ENCODE measurements at regions not wholly inside any gene's neighbourhood (a gene's known extent, or its start where the extent isn't known, plus 50 kb on each side); places are given as distances from the start of the nearest gene placed in this dataset.

DNA sequence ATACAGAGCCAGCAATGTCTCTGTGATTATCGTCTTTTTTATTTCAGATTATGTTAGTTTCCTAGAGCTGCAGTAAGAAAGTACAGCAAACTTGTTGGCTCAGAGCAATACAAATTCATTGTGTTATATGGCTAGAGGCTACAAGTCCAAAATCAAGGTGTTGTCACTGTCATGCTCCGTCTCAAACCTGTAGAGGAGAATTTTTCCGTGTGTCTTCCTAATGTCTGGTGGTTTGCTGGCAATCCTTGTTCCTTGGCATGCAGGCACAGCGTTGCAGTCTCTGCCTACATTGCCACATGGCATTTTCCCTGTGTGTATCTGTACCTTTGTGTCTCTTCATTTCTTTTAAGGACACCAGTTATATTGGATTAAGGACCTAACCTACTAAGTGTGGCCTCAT lies 244.4 kb downstream of the LRRIQ3 start:
- intact Hi-C loops (cut with micrococcal nuclease): no loop called here

- intact Hi-C loops (cut with micrococcal nuclease): no loop called here
These were observed 244.8 kb downstream of the LRRIQ3 start for GRCh38 chr1:73953186-73953585.

DNA sequence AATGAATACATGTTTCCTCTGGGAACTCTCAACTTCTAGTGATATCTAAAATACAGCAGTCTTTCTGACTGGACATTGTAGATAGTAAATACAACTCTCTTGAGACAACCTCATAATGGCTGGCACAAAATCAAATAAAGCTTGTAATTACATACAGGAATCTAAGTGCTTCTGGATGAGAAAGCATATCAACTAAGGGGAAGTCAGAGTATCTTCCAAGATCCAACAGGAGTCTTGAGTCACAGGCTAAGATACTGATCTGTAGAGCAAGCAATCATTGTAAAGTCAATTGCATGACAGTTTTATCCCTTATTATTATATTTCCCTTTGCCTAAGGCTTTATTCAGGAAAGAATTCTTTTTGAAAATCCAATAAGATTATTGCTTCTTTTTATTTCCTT lies 249.9 kb downstream of the LRRIQ3 start:
- intact Hi-C loops (cut with micrococcal nuclease): no loop called here

DNA sequence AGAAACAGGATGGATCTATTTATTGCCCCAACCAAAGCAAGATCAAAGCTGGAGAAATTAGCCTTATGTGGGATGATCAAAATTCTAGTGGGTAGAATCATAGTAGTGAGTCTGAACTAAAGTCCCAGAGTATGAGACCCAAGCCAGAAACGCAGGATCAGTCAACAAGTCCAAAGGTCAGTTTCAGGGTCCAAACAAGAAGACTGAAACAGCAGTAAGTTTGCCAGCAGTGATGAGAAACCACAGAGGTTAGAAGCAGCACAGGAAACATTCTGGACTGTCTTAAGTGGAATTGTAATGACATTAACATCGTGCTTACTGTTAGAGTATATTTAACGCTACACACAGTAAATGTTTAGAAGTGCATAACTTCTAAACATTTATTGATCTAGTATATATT lies 251.0 kb downstream of the LRRIQ3 start:
- intact Hi-C loops (cut with micrococcal nuclease): no loop called here

- intact Hi-C loops (cut with micrococcal nuclease): no loop called here
These were observed 254.7 kb downstream of the LRRIQ3 start for GRCh38 chr1:73943270-73943669.

- intact Hi-C loops (cut with micrococcal nuclease): no loop called here
These were observed 267.7 kb downstream of the LRRIQ3 start for GRCh38 chr1:73930293-73930692.

DNA sequence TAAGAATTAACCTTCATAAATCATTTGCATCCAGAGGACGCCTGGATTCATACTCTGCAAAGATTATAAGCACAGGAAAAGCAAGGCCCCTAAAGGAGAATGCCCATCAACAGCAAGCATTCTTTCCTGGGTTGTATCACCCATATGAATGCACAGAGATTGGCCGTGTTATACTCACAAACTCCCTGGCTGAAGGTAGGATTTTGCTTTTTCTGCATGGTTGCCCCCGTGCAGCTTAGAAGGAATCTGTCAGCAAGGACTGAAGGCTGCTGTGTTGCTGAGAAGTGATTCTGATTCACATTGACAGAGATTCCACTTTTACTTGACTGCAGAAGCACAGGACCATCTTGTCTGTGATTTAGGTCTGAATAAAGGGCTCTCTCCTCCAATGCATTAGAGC lies 283.0 kb downstream of the LRRIQ3 start:
- intact Hi-C loops (cut with micrococcal nuclease): no loop called here

DNA sequence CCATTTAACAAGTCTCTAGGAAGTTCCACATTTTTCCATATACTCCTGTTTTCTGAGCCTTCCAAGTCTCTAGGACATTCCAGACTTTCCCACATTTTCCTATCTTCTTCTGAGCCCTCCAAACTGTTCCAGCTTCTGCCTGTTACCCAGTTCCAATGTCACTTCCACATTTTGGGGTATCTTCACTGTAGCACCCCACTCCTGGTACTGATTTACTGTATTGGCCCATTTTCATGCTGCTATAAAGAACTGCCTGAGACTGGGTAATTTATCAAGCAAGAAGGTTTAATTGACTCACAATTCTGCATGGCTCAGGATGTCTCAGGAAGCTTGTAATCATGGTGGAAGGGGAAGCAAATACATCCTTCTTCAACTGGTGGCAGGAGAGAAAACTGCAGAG lies 285.0 kb downstream of the LRRIQ3 start:
- intact Hi-C loops (cut with micrococcal nuclease): no loop called here

- intact Hi-C loops (cut with micrococcal nuclease): no loop called here
These were observed 286.1 kb downstream of the LRRIQ3 start for GRCh38 chr1:73911849-73912248.

GRCh38 chr1:73910466-73910865 lies 287.5 kb downstream of the LRRIQ3 start:
- intact Hi-C loops (cut with micrococcal nuclease): no loop called here

DNA sequence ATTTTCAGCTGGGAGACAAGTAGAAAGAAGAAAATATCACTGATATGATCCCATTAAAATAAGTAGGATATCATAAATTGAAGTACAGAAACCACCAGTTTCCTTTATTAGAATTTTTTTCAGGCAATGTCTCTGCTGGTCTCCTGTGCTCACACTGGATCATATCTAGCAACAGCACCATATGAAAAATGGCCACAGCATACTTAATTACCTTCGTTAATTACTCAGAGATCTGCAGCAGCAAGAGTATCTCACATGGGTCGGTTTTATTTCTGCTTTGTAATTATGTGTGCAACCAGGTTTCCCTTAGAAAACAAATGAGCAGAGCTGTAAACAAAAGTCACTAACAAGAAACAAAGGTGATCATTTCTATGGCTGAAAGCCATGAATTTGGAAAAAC lies 287.9 kb downstream of the LRRIQ3 start:
- intact Hi-C loops (cut with micrococcal nuclease): no loop called here

DNA sequence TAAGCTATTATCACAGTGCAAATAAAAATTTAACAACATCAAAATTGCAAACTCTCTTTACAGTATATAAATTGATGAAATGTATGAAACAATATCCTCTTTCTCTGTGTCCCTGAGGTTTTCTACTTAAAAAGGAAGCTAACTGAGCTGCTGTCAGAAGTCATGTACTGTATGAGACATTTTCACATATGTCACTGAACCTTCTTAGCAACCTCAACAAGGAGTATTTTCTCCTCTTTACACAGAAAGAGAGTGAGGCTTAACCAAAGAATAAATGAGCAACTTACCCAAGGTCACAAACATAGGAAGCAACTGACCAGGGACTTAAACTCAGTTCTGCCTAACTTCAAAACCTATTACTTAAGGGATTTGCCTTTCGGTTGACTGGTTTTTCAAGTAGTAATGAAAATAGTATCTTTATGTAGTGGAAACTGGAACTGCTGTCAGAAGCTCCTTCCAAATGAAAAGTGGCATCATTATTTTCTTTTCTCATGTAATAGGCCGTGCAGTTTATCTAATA lies 288.9 kb downstream of the LRRIQ3 start:
- intact Hi-C loops (cut with micrococcal nuclease): no loop called here

DNA sequence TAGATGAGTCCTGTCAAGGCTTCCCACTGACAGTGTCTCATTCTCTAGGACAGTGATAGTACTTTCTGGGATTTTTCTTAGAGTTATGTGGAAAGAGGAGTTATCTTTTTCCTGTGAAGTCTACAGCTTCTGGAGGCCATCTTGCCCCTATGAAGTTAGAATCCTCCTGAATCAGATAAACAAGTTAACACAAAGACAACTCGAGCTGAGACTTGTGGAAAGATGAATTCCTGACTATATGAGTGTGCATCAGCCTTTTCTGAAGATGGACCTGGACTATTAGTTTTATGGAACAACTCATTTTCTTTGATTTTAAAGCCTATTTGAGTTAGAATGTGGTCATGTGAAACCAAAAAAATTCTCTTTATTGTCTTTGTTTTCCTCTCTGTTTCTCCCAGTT lies 290.9 kb downstream of the LRRIQ3 start:
- intact Hi-C loops (cut with micrococcal nuclease): no loop called here

GRCh38 chr1:73903092-73903491 lies 294.9 kb downstream of the LRRIQ3 start:
- intact Hi-C loops (cut with micrococcal nuclease): no loop called here

DNA sequence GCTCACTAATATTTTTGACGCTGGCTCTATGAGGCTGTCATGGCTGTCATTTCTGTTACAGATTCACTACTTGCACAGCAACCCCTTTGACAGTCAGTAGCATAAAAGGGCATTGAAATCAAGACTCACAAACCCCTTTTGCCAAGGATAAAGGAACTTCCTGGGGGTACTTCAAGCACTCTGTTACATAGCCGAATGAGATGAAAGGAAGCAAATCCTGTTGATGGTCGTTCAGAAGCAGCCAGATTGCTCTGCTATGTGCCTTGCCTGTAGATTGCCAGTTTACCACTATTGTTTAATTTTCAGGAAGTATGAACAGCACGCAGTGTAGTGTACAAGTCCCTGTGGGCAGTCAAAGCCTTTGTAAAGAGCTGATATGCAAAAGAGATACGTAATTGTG lies 296.2 kb downstream of the LRRIQ3 start:
- intact Hi-C loops (cut with micrococcal nuclease): no loop called here

GRCh38 chr1:73899311-73899710 lies 298.7 kb downstream of the LRRIQ3 start:
- intact Hi-C loops (cut with micrococcal nuclease): no loop called here

- intact Hi-C loops (cut with micrococcal nuclease): no loop called here
These were observed 299.4 kb downstream of the LRRIQ3 start for GRCh38 chr1:73898540-73898939.

GRCh38 chr1:73887412-73887811 lies 310.6 kb downstream of the LRRIQ3 start:
- intact Hi-C loops (cut with micrococcal nuclease): no loop called here

- intact Hi-C loops (cut with micrococcal nuclease): no loop called here
These were observed 311.3 kb downstream of the LRRIQ3 start for GRCh38 chr1:73886716-73887115.

- intact Hi-C loops (cut with micrococcal nuclease): no loop called here
These were observed 323.2 kb downstream of the LRRIQ3 start for GRCh38 chr1:73874806-73875205.

- intact Hi-C loops (cut with micrococcal nuclease): no loop called here
These were observed 329.1 kb downstream of the LRRIQ3 start for GRCh38 chr1:73868810-73869336.

DNA sequence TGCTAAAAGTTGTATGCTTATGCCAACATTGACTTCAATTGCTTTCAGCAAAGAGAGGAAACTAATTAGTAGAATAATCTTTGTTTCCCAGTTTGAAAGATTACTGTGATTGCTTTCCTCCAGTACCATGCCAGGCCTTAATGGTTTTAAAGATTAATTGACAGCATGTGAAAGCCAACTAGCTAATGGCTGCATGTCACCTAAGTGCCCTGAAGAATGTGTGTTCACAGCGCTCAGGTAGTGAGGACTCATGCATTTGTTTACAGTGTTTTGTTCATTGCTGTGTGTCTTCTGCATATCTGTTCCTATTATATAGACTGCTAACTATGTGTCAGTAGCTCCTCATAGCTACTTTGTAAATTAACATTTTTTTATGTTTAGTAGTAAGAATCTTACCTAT lies 335.6 kb downstream of the LRRIQ3 start:
- intact Hi-C loops (cut with micrococcal nuclease): no loop called here

GRCh38 chr1:73860421-73860950 lies 337.5 kb downstream of the LRRIQ3 start:
- intact Hi-C loops (cut with micrococcal nuclease): no loop called here

DNA sequence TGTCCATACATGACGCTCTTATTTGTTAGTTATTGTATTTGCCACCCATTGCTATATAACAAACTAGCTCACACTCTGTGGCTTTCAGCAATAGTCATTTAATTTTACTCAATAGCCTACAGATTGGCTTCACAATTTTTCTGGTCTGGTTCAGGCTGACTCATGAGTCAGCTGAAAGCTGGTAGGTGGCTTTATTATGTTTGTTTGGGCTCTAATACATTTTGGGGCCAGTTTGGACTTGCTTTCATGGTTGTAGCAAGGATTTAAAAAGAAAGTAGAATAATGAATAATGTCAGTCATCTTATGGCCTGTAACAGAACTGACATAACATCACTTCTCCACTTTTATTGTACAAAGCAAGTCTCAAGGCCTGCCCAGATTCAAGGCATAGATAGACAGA lies 338.7 kb downstream of the LRRIQ3 start:
- intact Hi-C loops (cut with micrococcal nuclease): no loop called here
